ENCODE measurements at regions not wholly inside any gene's neighbourhood (a gene's known extent, or its start where the extent isn't known, plus 50 kb on each side); places are given as distances from the start of the nearest gene placed in this dataset.

GRCh38 chr12:91994208-91994797 is 151.3 kb downstream of the BTG1 start:
- DNase-seq = no peak

DNA sequence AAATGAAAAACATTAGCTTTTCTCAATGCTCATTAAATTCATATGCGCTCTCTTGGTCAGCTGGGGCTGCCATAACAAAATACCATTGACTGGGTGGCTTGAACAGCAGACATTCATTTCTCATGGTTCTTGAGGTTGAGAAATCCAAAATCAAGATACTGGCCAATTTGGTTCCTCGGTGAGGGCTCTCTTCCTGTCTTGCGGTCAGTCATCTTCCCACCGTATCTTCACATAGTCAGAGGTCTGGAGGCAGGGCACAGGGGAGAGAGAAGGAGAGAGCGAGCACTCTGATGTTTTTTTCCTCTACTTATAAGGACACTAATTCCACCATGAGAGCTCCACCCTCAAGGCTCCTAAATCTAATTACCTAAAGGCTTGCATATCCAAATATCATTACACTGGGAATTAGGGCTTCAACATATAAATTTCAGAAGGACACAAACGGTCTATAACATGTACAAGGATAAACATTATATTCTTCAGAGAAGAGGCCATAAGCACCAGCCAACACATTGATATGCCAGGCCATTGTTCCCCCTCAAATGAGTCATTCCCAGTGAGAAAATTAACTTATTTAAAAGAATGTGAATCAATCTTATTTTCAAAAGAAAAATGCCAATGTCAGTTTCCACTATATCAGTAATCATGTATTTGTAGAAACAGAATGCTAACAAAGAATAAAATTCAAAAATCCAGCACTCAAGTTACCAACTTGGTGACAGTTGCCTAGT is 152.2 kb downstream of the BTG1 start:
- no peak for DNase-seq

- no peak for DNase-seq
Measured at GRCh38 chr12:91991399-91992187, 154.1 kb downstream of the BTG1 start.

GRCh38 chr12:91990525-91990924 is 155.1 kb downstream of the BTG1 start:
- DNase-seq = no peak

GRCh38 chr12:91989143-91989542 is 156.5 kb downstream of the BTG1 start:
- DNase-seq = no peak

DNA sequence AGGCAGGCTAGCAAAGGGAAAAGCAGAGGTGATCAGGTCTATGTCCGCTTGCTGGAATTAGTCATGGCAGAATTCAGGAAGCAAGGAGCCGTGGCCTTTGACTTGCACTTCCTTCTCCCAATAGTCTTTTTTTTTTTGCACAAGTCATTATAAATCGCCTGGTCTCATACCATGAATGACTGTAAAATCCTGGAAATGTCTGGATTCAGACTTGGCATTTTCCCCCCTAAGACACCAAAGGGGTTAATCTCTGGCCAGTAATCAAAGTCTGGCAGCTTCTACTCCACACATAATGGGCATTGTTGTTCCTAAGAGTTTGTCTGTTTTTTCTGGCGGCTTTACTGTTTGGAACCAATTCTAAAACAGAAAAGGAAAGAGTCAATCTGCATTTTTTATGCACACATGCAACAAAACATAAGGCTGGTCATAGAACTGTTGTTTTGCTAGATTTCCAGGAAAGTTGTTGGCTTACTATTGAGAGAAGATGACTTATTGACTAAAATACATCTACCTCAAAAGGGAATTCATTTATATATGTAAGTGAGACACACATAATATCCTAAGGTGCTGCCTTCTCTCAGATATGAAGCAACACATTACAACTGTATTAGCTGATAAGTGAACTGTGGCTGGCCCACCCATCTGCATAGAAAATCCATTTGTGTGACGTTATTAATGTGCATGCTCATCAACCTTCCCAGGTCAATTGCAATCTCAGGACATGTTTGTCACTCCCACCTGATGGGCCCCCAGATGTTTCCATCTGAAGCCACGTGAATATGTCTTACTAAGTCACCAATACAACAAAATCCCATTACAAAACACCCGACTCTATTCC is 157.3 kb downstream of the BTG1 start:
- DNase-seq = no peak

DNA sequence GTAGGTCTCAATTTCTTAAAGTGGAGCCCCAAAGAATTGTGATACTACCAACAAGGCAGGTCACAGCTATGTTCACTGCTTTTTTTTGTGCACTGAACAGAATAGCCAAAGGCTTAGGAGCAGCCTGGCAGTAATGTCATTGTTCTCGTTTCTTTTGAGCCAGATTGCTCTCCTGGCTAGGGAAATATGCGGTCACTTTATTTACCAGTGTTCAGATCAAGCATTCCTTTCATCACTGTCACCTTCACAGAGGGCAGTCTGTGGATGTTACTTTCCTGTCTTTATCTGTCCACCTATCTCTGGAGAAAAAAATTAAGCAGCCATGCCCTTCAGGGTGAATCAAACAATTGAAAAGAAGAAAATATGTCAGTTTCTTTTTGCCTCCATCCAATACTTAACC is 159.6 kb downstream of the BTG1 start:
- no peak for DNase-seq

- no peak for DNase-seq
Measured at GRCh38 chr12:91985002-91985787, 160.5 kb downstream of the BTG1 start.

GRCh38 chr12:91984556-91984955 is 161.1 kb downstream of the BTG1 start:
- no peak for DNase-seq

- DNase-seq = no peak
Measured at GRCh38 chr12:91983935-91984334, 161.7 kb downstream of the BTG1 start.

- no peak for DNase-seq
Measured at GRCh38 chr12:91982946-91983345, 162.7 kb downstream of the BTG1 start.

GRCh38 chr12:91980389-91980821 is 165.2 kb downstream of the BTG1 start:
- no peak for DNase-seq

- peak; percentile 31 for DNase-seq
Measured at GRCh38 chr12:91978143-91978542, 167.5 kb downstream of the BTG1 start.

DNA sequence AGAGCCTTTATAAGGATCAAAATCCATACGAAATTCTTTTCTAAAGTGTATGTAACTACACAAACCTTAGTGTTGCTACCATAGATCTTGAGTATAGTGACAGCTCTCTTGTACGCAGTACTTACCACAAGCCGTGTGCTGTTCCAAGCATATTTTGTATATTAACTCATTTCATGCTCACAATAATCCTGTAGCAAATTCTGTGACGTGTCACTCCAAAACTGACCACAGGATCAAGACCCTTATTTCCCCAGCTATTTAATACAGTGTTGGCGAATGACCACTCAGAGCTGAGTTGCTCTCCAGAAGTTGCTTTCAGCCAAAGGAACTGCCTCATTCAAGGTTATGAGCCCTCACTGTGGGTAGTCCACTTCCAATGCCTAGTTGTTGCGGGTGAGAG is 169.8 kb downstream of the BTG1 start:
- no peak for DNase-seq

DNA sequence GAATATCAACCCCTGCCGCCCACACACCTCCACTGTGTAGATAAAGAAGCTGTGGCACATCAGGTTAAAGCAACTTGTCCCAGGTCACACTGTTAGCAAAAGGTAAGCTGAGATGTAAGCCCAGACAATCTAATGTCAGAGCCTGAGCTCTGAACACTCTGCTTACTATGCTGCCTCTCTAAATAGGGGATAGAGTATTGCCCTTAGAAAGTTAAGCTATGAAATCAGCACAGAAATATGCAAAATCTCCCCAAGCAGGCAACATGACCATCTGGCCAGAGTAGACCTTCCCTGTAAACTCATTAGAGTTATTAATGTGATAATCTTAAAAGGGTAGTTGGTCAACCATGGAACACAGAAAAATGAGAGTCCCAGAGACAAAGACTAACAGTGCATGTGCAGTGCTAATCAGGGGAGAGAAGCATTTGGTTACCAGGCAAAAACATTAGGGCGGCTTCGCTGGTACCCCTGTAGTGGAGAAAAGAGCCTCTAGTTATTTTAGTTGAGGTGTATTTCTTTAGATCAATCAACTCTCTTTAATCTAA is 171.0 kb downstream of the BTG1 start:
- no peak for DNase-seq

DNA sequence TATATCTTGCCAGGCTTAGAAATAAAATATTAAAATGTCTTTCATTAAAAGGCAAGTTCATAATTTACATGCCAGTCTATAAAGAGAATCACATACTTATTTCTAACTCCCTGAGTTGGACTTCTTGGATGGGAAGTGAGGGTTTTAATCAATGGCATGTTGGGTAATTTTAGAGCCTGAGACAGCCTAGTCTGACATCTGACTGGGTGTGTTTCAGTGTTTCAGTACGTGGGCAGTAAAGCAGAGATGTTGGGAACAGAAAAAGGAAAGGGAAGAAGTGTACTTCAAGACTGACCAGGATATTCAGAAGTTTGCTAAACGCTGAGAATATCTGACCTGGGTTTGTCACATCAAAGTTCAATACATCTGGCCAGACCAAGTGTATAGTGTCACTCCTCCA is 171.8 kb downstream of the BTG1 start:
- no peak for DNase-seq

- DNase-seq = no peak
Measured at GRCh38 chr12:91972896-91973295, 172.8 kb downstream of the BTG1 start.

DNA sequence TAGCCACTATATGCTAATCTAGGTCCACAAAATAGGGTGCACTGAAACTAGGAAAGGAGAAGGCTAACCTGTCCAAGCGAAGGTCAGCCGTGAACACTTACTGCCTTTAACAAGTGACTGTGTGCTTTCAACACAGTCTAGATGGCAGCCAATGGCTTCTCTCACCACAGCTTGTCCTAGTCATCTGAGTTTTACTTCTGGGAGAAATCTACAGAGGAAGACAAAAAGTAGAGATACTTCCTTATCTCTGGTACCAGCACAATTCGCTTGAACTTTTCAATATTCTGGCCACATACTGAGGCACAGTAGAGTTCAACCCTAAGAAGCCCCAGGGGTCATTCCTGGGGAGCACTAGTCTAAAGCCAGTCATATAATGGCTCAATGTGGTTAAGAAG is 176.9 kb downstream of the BTG1 start:
- DNase-seq = no peak

- no peak for DNase-seq
Measured at GRCh38 chr12:91968076-91968776, 177.4 kb downstream of the BTG1 start.

- no peak for DNase-seq
Measured at GRCh38 chr12:91967590-91967989, 178.1 kb downstream of the BTG1 start.

DNA sequence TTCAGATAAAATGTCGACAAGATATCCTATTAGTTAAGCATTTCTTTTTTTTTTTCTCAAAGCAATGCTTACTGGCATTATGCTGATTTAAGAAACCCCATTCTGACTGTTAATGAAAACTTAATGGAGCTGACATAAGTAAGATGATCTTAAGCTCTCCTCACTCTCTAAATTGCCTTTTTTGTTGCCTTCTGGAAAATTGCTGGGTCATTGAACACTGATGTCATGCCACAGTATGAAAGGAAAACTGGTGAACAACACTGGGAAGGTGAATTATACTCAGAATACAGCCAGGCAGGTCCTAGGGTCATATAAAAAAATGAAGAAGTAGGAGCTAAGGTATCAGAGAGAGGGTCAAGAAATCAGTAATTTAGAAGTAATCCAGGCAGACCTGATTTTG is 179.9 kb downstream of the BTG1 start:
- no peak for DNase-seq
